Renal pelvis (tissue), 1 donor: ENCODE measurements at regions not wholly inside any gene's neighbourhood (a gene's known extent, or its start where the extent isn't known, plus 50 kb on each side); places are given as distances from the start of the nearest gene placed in this dataset.

Source experiments
- DNase-seq: peaks from one replicate; pipeline ENCODE4 v3.0.0-alpha.2; 2013

- no peak for DNase-seq
Observed at GRCh38 chr20:7346562-7346961, 579.1 kb downstream of the BMP2 start.

- DNase-seq: no peak
Observed at GRCh38 chr20:7347409-7347808, 579.9 kb downstream of the BMP2 start.

GRCh38 chr20:7348253-7348652 lies 580.8 kb downstream of the BMP2 start:
- no peak for DNase-seq

GRCh38 chr20:7352165-7352564 lies 584.7 kb downstream of the BMP2 start:
- no peak for DNase-seq

GRCh38 chr20:7355051-7355450 lies 585.2 kb downstream of the HAO1 start:
- DNase-seq: no peak

- DNase-seq: no peak
Observed at GRCh38 chr20:7358670-7359069, 581.6 kb downstream of the HAO1 start.

- no peak for DNase-seq
Observed at GRCh38 chr20:7359739-7360138, 580.5 kb downstream of the HAO1 start.

GRCh38 chr20:7361321-7361720 lies 578.9 kb downstream of the HAO1 start:
- DNase-seq: no peak

GRCh38 chr20:7361931-7362330 lies 578.3 kb downstream of the HAO1 start:
- no peak for DNase-seq

GRCh38 chr20:7362601-7363000 lies 577.7 kb downstream of the HAO1 start:
- DNase-seq: no peak

GRCh38 chr20:7366189-7366588 lies 574.1 kb downstream of the HAO1 start:
- DNase-seq: no peak

- peak; percentile 66 for DNase-seq
Observed at GRCh38 chr20:7371518-7372163, 568.6 kb downstream of the HAO1 start.

- DNase-seq: no peak
Observed at GRCh38 chr20:7375905-7376304, 564.4 kb downstream of the HAO1 start.

GRCh38 chr20:7378864-7379605 lies 561.2 kb downstream of the HAO1 start:
- DNase-seq: no peak

GRCh38 chr20:7379621-7380220 lies 560.5 kb downstream of the HAO1 start:
- no peak for DNase-seq

- DNase-seq: no peak
Observed at GRCh38 chr20:7383216-7383615, 557.0 kb downstream of the HAO1 start.

GRCh38 chr20:7387638-7388193 lies 552.5 kb downstream of the HAO1 start:
- no peak for DNase-seq

- DNase-seq: no peak
Observed at GRCh38 chr20:7389216-7389615, 551.0 kb downstream of the HAO1 start.

GRCh38 chr20:7392542-7393206 lies 547.6 kb downstream of the HAO1 start:
- DNase-seq: no peak

GRCh38 chr20:7399114-7399513 lies 541.1 kb downstream of the HAO1 start:
- no peak for DNase-seq

- DNase-seq: no peak
Observed at GRCh38 chr20:7399575-7399974, 540.7 kb downstream of the HAO1 start.

- DNase-seq: no peak
Observed at GRCh38 chr20:7406671-7407070, 533.6 kb downstream of the HAO1 start.

- DNase-seq: no peak
Observed at GRCh38 chr20:7410150-7410549, 530.1 kb downstream of the HAO1 start.
